Stimulated activated CD4-positive, alpha-beta T cell treated with anti-CD3 and anti-CD28 coated beads, Interleukin-4, amount 100 ng/mL, for 24 hours (primary cell): ENCODE measurements at regions not wholly inside any gene's neighbourhood (a gene's known extent, or its start where the extent isn't known, plus 50 kb on each side); places are given as distances from the start of the nearest gene placed in this dataset.

ENCODE experiments used
- DNase-seq: peaks from one replicate; pipeline ENCODE4 v3.0.0-alpha.2; 2020

DNA sequence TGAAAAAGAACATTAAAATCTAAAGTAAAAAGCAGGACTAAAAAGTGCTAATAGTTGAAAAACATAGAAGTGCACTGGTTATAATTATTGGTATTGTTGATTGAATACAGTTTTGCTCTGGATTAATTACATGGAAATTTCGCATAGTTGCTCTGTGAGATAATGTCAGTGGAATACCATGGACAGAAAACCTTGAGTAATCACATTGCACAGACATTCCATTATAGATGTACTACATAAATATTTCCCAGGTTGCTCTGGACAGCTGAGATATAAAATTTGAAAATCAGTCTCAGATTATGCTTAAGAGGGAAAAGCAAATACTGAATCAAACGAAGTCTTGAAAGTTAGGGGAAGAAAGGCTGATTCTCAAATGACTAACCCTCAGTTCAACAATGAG, 439.3 kb upstream of the FLRT2 start:
- DNase-seq: no peak

DNA sequence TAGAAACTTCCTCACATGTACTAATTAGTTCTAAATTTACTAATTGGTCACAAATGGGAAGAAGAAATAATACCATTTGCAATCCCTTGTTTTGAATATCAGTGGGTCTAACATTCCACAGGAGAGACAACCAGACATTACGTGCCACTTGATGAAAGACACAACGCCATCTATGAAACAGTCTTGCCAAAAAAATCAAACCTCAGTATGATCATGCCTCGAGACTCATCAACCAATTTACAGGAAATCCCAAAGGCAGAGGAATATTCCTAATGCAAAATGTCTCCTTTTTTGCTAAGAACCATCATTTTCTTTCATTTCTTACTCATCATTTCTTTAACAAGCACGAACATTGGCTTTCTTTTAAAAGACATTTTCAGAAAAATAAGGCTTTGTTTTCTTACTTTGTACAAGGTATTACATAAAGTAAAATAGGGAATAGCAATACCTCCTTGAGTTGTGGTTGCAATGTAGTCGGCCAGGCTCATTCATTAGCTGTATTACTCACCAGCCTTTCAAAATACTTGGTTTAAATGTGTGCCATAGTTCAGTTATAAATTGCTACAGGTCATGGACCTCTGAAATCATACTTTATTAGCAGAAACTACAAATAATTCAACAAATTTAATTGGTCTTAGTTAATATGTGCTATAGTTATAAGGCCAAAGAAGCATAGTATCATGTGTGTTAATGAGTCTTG, 436.2 kb upstream of the FLRT2 start:
- no peak for DNase-seq

DNA sequence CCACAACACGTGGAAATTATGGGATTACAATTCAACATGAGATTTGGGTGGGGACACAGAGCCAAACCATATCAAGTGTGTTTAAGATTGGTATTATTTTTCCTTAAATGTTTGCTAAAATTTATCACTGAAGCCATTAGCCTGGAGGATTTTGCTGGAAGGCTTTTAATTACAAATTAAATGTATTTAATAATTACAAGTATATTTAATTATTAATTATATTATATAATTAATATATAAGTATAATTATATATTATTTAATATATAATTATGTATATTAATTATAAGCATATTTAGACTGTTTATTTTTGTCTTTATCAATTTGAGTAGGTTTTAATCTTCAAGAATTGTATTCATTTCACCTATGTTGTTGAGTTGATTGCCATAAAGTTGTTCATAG, 427.4 kb upstream of the FLRT2 start:
- DNase-seq: no peak

DNA sequence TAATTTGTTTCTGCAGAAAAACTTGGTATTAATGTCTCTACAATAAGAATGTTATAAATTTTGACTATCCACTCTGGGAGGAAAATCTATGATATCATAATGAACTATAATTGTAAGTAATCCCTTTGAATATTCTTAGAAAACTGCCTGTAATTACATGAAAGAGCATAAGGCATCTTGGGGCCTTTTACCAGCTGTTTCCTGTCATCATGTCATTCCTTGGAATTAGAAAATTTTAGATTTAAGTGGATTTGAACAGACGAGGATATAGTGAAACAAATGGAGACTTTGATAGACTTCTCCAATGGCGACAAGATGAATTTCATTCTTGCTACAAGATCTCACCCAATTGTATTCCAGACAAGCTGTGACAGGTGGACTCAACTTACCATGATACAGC, 423.4 kb upstream of the FLRT2 start:
- no peak for DNase-seq

DNA sequence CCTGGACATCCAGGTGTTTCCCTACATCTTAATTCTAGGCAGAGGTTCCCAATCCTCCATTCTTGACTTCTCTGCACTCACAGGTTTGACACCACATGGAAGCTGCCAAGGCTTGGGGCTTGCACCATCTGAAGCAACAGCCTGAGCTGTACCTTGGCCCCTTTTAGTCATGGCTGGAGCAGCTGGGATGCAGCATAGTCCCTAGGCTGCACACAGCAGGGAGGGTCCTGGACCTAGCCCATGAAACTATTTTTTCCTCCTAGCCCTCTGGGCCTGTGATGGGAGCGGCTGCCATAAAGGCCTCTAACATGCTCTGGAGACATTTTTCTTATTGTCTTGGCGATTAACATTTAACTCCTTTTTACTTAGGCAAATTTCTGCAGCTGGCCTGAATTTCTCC, 417.2 kb upstream of the FLRT2 start:
- no peak for DNase-seq

DNA sequence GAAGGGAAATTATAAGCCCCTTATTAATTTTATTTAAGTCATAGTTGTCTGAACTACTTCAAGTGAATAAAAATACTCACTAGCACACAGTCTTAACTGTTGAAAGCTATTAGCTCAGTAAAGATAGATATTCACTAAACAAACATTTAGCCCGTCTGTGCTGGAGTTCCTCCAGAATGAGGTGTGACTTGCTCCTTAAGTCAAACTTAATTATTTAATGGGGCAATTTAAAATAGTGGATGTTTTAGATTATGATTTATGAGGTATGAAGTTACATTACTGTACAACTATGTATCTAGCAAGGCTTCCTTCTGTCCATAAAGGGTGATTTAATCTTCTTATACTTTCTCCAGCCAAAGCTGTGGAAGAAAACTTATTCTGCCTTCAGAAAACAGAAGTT, 414.0 kb upstream of the FLRT2 start:
- no peak for DNase-seq

DNA sequence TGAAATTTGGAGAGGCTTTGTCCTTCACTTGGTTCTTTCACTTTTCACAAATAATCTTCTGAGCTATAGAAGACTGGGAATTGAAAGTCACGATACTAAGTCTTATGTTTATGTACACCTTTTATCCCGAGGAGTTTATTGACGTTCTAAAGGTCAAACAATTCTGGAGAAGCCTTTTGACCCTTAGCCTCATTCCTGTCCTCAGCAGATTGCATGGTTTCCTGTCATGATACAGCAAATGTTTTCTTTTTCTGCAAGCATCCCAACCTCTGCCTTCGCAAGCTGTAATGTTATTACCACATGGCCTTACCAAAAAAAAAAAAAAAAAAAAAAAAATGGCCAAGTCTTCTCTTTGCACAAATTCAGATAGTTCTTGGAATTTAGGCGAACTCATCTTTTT, 411.7 kb upstream of the FLRT2 start:
- no peak for DNase-seq

DNA sequence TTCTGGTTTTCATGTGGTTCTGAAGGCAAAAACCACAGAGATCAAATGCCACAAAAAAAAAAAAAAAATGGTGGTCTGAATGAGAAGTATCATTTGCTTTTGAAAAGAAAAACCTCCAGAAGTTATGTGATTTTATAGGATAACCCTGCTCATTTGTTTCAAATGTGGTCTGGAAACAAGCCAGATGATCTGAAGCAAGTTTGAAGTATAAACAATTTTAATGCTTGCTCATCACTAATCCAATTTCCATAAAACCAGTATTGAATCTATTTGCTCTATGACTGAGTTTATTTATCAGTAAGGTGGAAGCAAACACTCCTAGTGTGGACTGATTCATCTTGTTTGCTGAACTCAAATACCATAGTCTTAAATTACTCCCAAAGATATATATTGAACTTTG, 407.3 kb upstream of the FLRT2 start:
- DNase-seq: no peak

DNA sequence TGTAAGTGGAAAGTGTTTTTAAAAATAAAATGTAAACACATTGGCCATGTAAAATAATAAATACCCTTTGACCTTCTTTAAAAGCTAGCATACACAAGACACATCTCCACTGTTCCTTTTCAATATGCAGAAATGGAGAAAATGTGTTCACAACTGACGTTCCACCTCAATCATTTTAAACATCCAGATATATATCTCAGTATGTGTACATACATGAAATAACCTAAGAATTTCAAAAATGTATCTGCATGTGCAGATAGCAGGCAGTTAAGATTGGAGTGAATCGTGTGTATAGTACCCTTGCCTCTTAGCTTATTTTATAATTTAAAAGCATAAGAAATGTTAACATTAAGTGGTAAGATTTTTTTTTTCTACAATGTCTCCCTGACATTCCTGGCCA, 406.2 kb upstream of the FLRT2 start:
- DNase-seq: no peak

DNA sequence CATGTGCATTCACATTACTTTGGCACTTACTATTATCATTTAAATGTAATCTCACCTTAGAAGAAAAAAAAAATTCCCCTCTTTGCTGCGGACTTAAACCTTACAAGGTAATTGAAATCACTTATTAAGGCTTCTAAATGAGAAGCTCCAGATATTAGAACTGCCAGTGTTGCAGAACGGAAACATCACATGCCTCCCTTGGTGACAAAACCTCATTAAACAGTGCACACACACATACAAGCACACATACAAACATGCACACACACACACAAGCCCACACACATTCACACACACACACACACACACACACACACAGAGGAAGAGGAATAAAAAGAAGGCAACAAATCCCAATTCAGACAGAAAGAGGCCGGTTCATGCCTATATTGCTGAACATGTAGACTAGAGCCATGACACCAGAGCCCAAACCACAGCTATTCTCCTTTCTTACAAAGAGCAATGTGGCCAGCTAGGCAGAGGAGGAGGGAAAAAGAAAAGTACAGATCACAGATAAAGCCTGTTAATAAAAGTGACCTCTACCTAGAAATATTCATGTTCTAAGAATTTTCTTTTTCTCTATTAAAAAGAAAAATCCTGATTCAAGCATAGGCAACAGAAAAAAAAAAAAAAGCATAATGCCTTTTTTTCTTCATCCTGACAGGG, 405.2 kb upstream of the FLRT2 start:
- DNase-seq: no peak

DNA sequence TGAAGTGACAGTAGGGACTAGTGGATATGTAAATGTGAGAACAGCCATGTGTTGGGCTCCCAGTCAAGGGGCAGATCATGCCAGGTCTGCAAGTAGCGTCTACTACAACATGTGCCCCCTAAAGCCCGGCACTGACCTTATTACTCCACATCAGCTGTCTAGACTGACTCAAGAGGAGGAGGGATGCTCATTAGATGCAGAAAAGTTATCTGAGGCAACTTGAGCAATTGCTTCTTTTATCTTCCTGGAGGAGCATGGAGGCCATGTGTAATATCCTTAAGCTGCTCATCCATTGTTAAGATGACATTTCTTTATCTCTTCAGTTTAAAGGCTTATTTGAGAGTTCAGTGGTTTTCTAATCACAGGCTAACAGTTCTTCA, 404.7 kb upstream of the FLRT2 start:
- no peak for DNase-seq

DNA sequence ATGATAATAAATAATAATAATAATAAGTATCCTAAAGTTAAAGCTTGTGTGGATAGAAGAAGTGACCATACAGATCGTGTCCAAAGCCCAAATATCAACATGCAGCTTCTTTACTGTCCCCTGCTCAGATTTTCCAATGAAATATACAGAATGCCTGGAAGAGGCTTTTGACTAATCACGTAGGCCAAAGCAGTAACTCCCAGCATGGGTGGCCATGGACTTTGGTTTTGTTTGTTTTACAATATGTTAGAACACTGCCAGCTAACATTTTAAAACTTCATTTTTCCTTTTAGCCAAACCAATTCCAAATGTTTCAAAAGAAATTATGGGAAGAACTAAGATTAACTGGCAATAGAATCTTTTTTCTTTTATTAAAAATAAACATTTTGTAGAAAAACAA, 400.0 kb upstream of the FLRT2 start:
- DNase-seq: no peak

DNA sequence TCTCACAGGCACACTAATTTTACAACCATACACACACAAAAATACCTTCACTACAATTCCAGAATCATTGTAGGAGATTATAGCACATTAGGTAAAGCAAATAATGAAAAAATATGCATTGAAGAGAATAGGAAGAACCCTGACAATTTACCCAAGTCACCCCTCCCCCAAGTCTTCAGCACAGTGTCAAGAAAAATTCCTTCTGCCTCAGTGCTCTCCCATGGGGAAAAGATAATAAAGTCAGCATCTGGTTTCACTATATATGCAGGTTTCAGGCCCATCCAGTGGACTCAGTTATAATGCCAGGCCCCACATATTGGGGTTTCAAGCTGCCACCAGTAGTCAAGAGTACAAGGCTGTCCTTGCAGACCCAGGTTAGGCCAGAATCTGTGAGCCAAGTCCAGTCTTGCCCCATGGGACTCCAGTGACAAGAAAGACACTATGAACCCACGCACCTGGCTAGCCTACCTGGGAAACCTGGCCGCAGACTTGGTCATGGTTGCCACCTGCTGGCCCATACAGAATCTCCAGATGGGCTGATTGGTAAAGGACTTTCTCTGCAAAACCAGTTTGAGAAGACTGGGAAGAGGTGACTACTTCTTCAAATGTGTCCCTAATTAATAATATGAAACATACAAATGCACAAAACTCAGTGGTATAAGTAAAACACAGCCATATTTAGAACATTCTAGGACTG, 398.6 kb upstream of the FLRT2 start:
- DNase-seq: no peak

DNA sequence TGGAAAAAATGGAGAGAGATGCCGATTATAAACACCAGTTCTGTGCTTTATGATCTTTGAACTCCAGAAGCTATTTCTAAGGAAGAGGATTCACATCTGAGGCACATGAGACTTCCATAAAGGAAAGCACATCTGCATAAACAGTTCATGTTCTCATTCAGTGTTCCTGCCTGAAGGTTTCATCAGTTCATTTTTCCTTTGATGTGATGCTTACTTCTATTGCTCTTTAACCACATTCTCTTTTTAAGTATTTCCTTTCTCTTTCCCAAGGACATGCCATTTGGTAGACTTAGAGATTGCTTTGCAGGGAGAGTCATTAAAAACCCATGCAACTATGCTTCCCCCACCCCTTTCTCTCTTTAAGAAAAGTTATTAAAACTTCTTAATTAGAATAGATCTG, 387.0 kb upstream of the FLRT2 start:
- no peak for DNase-seq

DNA sequence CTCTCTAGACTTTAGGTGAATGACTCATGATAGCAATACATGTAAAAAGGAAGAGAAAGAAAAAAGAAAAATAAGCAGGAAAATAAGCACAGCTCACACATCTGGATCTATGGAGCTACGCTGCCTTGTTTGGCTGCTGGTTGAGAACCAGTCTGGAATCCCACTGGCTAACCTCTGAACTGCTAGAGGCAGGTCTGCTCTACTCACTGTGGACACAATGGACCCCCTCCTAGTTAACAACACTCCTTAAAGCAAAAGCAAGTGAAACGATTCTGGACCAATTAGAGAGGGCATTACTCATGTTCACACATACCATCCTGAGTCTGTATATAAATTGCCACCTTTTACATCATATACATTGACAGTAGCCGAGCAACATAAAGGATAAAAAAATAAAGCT, 383.2 kb upstream of the FLRT2 start:
- DNase-seq: no peak

DNA sequence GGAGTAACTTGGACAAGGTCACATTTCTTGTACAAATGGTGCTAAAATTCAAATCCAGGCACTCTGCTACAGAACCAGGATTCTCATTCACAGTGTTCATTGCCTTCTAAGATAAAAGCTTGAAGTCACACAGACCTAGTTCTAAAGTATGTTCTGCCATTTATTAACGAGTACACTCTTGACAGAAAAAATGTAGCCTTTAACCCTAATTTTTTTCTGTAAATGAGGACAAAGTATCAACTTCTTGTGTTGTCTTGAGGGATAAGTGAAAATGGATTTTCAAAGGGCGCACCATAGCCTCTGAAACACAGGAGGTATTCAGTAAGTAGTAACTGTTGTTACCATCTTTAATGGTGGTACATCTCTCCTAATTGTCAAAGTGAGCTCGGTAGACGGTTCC, 379.8 kb upstream of the FLRT2 start:
- no peak for DNase-seq

DNA sequence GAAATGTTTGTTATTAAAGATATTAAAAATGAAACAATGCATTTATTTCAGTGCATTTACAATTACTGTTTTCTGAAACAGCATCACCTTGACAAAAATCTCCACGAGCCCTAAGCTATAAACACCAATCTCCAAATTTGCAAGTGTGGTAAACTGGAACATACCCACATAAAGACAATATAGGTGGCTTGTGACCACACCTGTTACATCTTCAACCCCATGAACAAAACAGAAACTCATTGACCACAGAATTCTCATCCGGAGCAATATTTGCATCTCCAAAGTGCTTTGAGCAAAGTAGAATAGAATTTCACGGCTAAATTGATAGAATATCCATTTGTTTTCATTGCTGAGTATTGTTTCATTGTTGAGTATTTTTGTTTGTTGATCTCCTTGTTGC, 375.2 kb upstream of the FLRT2 start:
- DNase-seq: no peak

DNA sequence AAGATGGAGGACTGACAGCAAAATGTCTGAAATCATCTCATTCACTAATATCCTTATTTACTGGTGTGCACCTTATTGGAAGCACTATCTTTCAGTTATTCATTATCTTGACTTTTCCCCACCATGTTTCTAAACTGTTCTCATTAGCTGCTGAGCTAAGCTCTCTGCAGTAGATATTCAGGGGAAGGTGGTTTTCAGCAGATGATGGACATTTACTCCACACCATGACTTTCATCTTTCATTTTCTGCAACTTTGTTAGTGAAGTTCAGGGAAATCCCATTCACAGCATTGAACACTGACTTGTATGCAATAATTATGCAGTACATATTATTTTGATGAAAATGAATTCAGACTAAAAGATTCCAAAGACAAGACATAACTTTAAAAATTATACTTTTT, 373.6 kb upstream of the FLRT2 start:
- no peak for DNase-seq

DNA sequence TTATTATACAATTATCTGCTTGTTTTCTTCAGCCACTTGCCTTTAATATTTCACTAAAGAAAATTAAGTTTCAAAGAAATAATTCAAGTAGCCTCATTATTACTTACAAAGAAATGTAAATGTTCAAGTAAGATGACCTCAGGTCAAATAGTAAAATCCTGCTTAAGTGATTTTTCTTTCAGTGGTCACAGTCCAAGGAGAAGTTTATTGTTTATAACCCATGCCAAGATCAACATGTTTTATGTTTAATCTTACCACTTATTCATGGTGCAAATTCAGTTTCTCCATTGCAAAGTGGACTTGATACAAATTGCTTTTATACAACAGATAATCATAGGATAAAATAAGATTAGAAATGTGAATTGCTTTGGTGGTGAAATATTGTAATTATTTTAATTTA, 370.2 kb upstream of the FLRT2 start:
- no peak for DNase-seq

DNA sequence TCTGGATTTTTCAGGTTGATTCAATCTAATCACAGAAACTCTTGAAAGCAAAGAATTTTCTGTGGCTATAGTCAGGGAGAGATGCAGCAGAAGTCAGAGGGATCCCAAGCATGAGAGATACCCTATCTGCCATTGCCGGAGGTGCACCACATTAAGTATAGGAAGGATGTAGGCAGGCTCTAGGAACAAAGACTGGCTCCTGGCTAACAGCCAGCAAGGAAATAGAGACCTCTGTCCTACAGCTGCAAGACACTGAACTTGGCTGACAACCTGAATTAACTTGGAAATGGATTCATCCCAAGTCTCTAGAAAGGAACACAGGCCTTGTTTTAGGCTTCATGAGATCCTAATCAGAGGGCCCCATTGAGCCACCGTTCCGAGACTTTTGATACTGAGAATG, 364.9 kb upstream of the FLRT2 start:
- no peak for DNase-seq

DNA sequence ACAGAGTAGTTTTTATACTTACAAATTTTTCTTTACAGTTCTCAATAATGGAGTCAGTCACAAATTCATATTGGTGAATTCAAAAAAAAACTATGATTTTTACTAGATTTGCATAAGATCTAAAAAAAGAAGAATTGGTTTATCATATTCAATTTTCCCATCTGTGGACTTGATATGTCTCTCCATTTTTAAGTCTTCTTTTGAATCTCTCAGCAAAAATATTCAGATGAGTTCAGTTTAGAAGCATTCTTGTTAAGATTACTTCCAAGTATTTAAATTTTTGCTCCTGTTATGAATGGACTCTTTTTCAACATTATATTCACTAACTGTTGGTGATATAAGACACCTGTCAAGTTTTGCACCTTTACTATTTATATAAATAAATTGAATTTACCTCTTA, 360.6 kb upstream of the FLRT2 start:
- DNase-seq: no peak

DNA sequence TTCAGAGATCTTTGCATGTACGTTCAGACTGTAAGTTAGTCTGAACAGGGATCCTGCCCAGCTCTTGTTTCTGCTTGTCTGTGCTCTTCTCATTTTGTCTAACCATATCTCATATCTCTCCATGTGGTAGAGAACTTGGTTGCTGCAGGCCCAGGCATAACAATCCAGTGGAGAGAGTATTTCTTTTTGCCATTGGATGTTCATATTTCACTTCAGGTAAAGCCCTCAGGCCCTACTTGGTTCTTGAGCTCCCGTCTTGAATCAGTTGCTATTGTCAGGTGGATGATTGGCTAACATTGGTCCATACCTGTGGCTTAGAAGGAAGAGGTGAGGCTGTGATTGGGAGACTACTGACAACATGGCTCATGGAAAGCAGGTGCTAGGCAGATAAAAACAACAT, 357.7 kb upstream of the FLRT2 start:
- DNase-seq: no peak

DNA sequence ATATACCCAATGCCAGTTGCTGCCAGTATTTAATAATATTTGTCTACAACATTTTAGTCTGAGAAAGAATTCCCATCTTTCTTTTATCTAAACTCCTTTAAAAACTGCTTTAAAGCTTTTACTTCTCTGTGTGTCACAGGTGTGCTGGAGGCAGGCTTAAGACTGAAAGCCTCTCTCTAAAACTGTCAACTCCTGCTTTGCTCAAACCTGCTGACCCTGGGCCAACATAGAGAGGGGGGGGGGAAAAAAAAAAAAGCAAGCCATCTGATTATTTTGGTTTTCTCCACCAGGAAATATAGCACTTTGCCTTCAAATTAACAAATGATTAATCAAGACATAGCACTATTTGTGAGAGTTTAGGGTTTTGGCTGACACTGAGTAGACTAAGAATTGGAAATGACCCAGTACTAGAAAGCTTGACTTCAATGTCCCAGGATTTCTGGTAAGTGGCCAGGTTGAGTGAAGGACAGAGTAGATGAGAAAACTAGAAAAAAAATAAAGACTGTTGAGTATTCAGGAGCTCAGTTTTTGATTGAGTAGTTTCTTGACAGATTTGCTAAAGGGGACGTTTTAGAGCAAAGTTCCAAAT, 357.0 kb upstream of the FLRT2 start:
- no peak for DNase-seq

DNA sequence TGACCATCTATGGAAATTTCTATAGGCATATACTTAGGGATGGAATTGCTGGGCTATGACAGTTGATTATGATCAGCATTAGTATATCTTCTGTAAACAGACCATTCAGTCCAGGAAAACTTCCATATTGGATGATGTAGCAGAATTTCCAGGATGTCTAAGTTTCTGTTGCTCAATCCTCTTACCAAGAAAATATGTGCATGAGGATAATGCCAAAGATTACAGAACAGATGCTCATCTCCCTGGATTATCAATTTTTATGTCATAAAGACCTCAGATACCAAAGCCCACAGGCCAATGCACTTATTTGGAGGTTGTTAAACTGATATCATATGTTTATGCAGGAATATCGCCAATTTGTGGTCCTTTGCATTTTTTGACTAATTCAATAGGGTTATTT, 354.4 kb upstream of the FLRT2 start:
- DNase-seq: no peak
